ENCODE measurements at regions not wholly inside any gene's neighbourhood (a gene's known extent, or its start where the extent isn't known, plus 50 kb on each side); places are given as distances from the start of the nearest gene placed in this dataset.
"Not testable (repeated sequence)": the region's sequence is repeated elsewhere in the genome, so short reads cannot be mapped to it uniquely, and the experiment has no call there.

GRCh38 chr5:174489920-174490597 lies 234.3 kb upstream of the MSX2 start:
- intact Hi-C loops (cut with DNase I), result no loop called here
- no peaks in the 10 kb centered on the region for H3K4me1 ChIP-seq
- no peaks in the 10 kb centered on the region for H3K27me3 ChIP-seq
- H3K27ac ChIP-seq, result no peak overlapping the region
- H3K36me3 ChIP-seq, result no peaks in the 10 kb centered on the region
- TF ChIP-seq CTCF (IDR thresholded peaks at IDR 0.05), result no peak
- DNase-seq, result no peak
- H3K9me3 ChIP-seq, result no peaks in the 10 kb centered on the region
- no peak overlapping the region for H3K9ac ChIP-seq (ENCODE audit: low read depth in 2 of 2, low read length in 2 of 2)
- H3K4me3 ChIP-seq, result no peak overlapping the region

- TF ChIP-seq CTCF (IDR thresholded peaks at IDR 0.05), result no peak
- no peak for DNase-seq
- Histone ChIP-seq H3K4me3 (no peak overlapping the region), H3K27me3 (no peaks in the 10 kb centered on the region), H3K4me1 (no peaks in the 10 kb centered on the region), H3K36me3 (no peaks in the 10 kb centered on the region), H3K9ac (ENCODE audit: low read depth in 2 of 2, low read length in 2 of 2) (no peak overlapping the region), H3K9me3 (no peaks in the 10 kb centered on the region), H3K27ac (no peak overlapping the region)
- intact Hi-C loops (cut with DNase I), result no loop called here
Measured at GRCh38 chr5:174490728-174491127, 233.7 kb upstream of the MSX2 start.

GRCh38 chr5:174491265-174491664 lies 233.1 kb upstream of the MSX2 start:
- no peak for TF ChIP-seq CTCF (IDR thresholded peaks at IDR 0.05)
- Histone ChIP-seq H3K27ac (no peak overlapping the region), H3K27me3 (no peaks in the 10 kb centered on the region), H3K9me3 (no peaks in the 10 kb centered on the region), H3K4me3 (no peak overlapping the region), H3K4me1 (no peaks in the 10 kb centered on the region), H3K36me3 (no peaks in the 10 kb centered on the region), H3K9ac (ENCODE audit: low read depth in 2 of 2, low read length in 2 of 2) (no peak overlapping the region)
- intact Hi-C loops (cut with DNase I), result no loop called here
- no peak for DNase-seq

GRCh38 chr5:174491761-174492350 lies 232.5 kb upstream of the MSX2 start:
- intact Hi-C loops (cut with DNase I), result no loop called here
- DNase-seq, result no peak
- Histone ChIP-seq H3K27me3 (no peaks in the 10 kb centered on the region), H3K27ac (no peak overlapping the region), H3K9me3 (no peaks in the 10 kb centered on the region), H3K4me3 (no peak overlapping the region), H3K36me3 (no peaks in the 10 kb centered on the region), H3K9ac (ENCODE audit: low read depth in 2 of 2, low read length in 2 of 2) (no peak overlapping the region), H3K4me1 (no peaks in the 10 kb centered on the region)
- no peak for TF ChIP-seq CTCF (IDR thresholded peaks at IDR 0.05)

- DNase-seq, result no peak
- no peak overlapping the region for H3K9ac ChIP-seq (ENCODE audit: low read depth in 2 of 2, low read length in 2 of 2)
- H3K9me3 ChIP-seq, result no peaks in the 10 kb centered on the region
Measured at GRCh38 chr5:174493530-174493929, 230.9 kb upstream of the MSX2 start.

GRCh38 chr5:174497939-174498338 lies 226.4 kb upstream of the MSX2 start:
- H3K9ac ChIP-seq (ENCODE audit: low read depth in 2 of 2, low read length in 2 of 2); intact Hi-C loops (cut with DNase I); DNase-seq; H3K27ac ChIP-seq; H3K27me3 ChIP-seq; H3K36me3 ChIP-seq; H3K4me3 ChIP-seq; H3K4me1 ChIP-seq; H3K9me3 ChIP-seq: not testable (repeated sequence)

More at GRCh38 chr5:174493530-174493929, 230.9 kb upstream of the MSX2 start:
- H3K4me1 ChIP-seq, result no peaks in the 10 kb centered on the region
- no peak for TF ChIP-seq CTCF (IDR thresholded peaks at IDR 0.05)
- intact Hi-C loops (cut with DNase I), result no loop called here
- no peak overlapping the region for H3K27ac ChIP-seq
- H3K4me3 ChIP-seq, result no peak overlapping the region
- H3K36me3 ChIP-seq, result no peaks in the 10 kb centered on the region
- no peaks in the 10 kb centered on the region for H3K27me3 ChIP-seq

GRCh38 chr5:174498575-174498974 lies 225.8 kb upstream of the MSX2 start:
- H3K4me1 ChIP-seq; DNase-seq; H3K36me3 ChIP-seq; H3K9me3 ChIP-seq; H3K4me3 ChIP-seq; H3K27ac ChIP-seq; H3K9ac ChIP-seq (ENCODE audit: low read depth in 2 of 2, low read length in 2 of 2); intact Hi-C loops (cut with DNase I); H3K27me3 ChIP-seq: not testable (repeated sequence)
